Muscle layer of colon (tissue), 2 donors: ENCODE measurements at regions not wholly inside any gene's neighbourhood (a gene's known extent, or its start where the extent isn't known, plus 50 kb on each side); places are given as distances from the start of the nearest gene placed in this dataset.

Source experiments
- H3K27ac ChIP-seq: one replicate; pipeline ENCODE4 v1.7.0; 2013; ENCODE audit warnings: low read depth, mild to moderate bottlenecking, low read length, moderate library complexity
- H3K27me3 ChIP-seq, 2 donors: one replicate each; pipeline ENCODE4 v1.7.0; 2013; ENCODE audit warnings: low read length in 2 of 2, mild to moderate bottlenecking in 2 of 2; ENCODE audit not compliant: insufficient read depth in 2 of 2, control insufficient read depth in 1 of 2
- H3K36me3 ChIP-seq: one replicate; pipeline ENCODE4 v1.7.0; 2013; ENCODE audit warnings: mild to moderate bottlenecking, low read length; ENCODE audit not compliant: insufficient read depth
- H3K4me1 ChIP-seq: one replicate; pipeline ENCODE4 v1.7.0; 2013; ENCODE audit warnings: mild to moderate bottlenecking, low read length; ENCODE audit not compliant: insufficient read depth
- H3K4me3 ChIP-seq, 2 donors: one replicate each; pipeline ENCODE4 v1.7.0; 2013; ENCODE audit warnings: low read length in 2 of 2, low read depth in 1 of 2, mild to moderate bottlenecking in 1 of 2, moderate library complexity in 1 of 2
- H3K9ac ChIP-seq: one replicate; pipeline ENCODE4 v1.7.0; 2013; ENCODE audit warnings: low read length
- H3K9me3 ChIP-seq: one replicate; pipeline ENCODE4 v1.7.0; 2013; ENCODE audit warnings: mild to moderate bottlenecking, low read length
- donor health status: abdominal sarcoma.
- donor health status: Adenocarcinoma of cecum.

DNA sequence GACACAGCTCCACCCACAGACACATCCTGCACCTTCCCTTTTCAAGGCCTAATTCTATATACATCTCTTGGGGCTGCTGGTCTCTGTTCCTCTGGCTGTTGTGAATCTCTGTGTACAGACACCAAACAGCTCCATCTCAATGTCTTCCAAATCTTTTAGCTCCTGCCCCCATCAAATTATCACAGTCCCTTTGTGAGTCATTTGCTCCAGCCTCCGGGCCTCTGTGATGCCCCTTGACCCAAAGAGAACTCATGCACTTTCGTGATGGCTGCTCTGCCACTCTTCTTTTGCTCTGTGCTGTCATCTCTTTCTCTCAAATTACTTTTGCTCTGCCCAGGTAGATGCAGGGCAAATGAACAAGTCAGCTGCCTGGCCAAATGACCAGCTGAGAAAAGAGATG is 369.0 kb upstream of the CDIN1 start:
- Histone ChIP-seq H3K4me3 (no peak overlapping the region), H3K36me3 (no peaks in the 10 kb centered on the region), H3K4me1 (no peaks in the 10 kb centered on the region), H3K9ac (no peak overlapping the region), H3K27ac (no peak overlapping the region), H3K27me3 (no peaks in the 10 kb centered on the region), H3K9me3 (no peaks in the 10 kb centered on the region)

GRCh38 chr15:36218322-36218721 is 361.1 kb upstream of the CDIN1 start:
- Histone ChIP-seq H3K9ac (no peak overlapping the region), H3K36me3 (no peaks in the 10 kb centered on the region), H3K27me3 (no peaks in the 10 kb centered on the region), H3K9me3 (no peaks in the 10 kb centered on the region), H3K4me1 (no peaks in the 10 kb centered on the region), H3K4me3 (no peak overlapping the region), H3K27ac (no peak overlapping the region)

DNA sequence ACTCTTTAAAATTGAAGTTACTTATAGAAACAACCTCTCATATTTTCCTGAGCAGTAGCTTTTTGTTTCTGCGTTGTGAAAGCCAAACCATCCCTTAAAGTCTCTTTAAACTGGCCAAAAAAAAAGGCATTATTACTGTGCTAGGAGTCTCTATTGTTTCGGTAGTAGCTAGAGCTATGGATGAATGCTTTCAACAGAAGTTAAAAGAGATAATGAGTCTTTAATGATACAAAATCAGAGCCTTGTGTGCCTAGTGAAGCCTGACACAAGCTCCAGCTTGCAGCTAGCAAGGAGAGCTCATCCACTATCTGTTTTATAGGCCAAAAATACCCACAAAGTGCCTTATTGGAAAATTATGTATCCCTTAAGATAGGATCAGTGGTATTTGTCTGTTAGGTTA is 360.4 kb upstream of the CDIN1 start:
- no peaks in the 10 kb centered on the region for H3K27me3 ChIP-seq
- H3K4me1 ChIP-seq: no peaks in the 10 kb centered on the region
- no peaks in the 10 kb centered on the region for H3K9me3 ChIP-seq
- no peak overlapping the region for H3K9ac ChIP-seq
- H3K4me3 ChIP-seq: no peak overlapping the region
- H3K36me3 ChIP-seq: no peaks in the 10 kb centered on the region
- H3K27ac ChIP-seq: no peak overlapping the region

DNA sequence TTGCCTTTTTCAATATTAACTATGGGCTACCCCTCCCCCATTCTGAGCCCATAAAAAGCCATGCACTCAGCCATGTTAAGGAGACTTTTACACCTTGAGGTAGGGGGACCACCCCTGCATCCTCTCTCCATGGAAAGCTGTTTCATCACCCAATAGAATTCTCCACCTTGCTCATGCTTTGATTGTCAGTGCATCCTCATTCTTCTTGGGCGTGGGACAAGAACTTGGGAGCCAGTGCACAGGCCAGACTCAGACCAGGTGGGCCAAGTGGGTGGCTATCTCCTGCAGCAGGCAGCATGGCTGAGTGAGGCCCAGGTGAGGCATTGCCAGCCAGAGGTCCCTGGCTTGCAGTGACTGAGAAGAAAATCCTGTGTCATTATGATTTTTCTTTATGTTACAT is 357.4 kb upstream of the CDIN1 start:
- H3K9me3 ChIP-seq: no peaks in the 10 kb centered on the region
- no peaks in the 10 kb centered on the region for H3K27me3 ChIP-seq
- H3K4me3 ChIP-seq: no peak overlapping the region
- H3K27ac ChIP-seq: no peak overlapping the region
- H3K4me1 ChIP-seq: no peaks in the 10 kb centered on the region
- no peak overlapping the region for H3K9ac ChIP-seq
- H3K36me3 ChIP-seq: no peaks in the 10 kb centered on the region

- Histone ChIP-seq H3K27ac (no peak overlapping the region), H3K9me3 (no peaks in the 10 kb centered on the region), H3K9ac (no peak overlapping the region), H3K4me3 (no peak overlapping the region), H3K27me3 (no peaks in the 10 kb centered on the region), H3K4me1 (no peaks in the 10 kb centered on the region), H3K36me3 (no peaks in the 10 kb centered on the region)
Observed at GRCh38 chr15:36230776-36231175, 348.6 kb upstream of the CDIN1 start.

- no peaks in the 10 kb centered on the region for H3K9me3 ChIP-seq
- no peaks in the 10 kb centered on the region for H3K27me3 ChIP-seq
- H3K27ac ChIP-seq: no peak overlapping the region
- H3K36me3 ChIP-seq: no peaks in the 10 kb centered on the region
- no peak overlapping the region for H3K4me3 ChIP-seq
- H3K4me1 ChIP-seq: no peaks in the 10 kb centered on the region
- no peak overlapping the region for H3K9ac ChIP-seq
Observed at GRCh38 chr15:36232491-36232890, 346.9 kb upstream of the CDIN1 start.

GRCh38 chr15:36234743-36235142 is 344.7 kb upstream of the CDIN1 start:
- Histone ChIP-seq H3K4me3 (no peak overlapping the region), H3K27me3 (no peaks in the 10 kb centered on the region), H3K4me1 (no peaks in the 10 kb centered on the region), H3K9me3 (no peaks in the 10 kb centered on the region), H3K27ac (no peak overlapping the region), H3K36me3 (no peaks in the 10 kb centered on the region), H3K9ac (no peak overlapping the region)

GRCh38 chr15:36235173-36235572 is 344.3 kb upstream of the CDIN1 start:
- H3K9me3 ChIP-seq: no peaks in the 10 kb centered on the region
- no peaks in the 10 kb centered on the region for H3K36me3 ChIP-seq
- H3K4me1 ChIP-seq: no peaks in the 10 kb centered on the region
- H3K4me3 ChIP-seq: no peak overlapping the region
- no peak overlapping the region for H3K9ac ChIP-seq
- H3K27me3 ChIP-seq: no peaks in the 10 kb centered on the region
- no peak overlapping the region for H3K27ac ChIP-seq

DNA sequence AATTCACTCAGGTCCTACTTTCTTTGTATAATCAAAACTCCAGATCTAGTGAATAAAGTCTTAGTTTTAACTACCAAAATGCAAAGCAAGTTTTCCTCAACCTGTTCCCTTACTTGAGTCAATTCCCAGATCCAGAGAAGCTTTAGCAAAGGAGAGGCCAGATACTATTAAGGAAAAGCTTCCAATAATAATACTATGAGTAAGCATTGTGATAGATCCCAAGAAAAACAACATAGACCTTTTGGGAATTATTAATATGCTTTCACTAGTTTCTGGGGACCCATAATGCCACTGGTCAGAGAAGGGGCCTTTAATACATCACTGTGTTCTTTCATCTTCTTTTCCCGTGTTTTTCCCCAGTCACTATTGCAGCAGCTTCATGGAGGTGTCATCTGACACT is 339.9 kb upstream of the CDIN1 start:
- no peaks in the 10 kb centered on the region for H3K9me3 ChIP-seq
- H3K27me3 ChIP-seq: no peaks in the 10 kb centered on the region
- H3K4me1 ChIP-seq: no peaks in the 10 kb centered on the region
- no peaks in the 10 kb centered on the region for H3K36me3 ChIP-seq
- H3K4me3 ChIP-seq: no peak overlapping the region
- H3K27ac ChIP-seq: no peak overlapping the region
- H3K9ac ChIP-seq: no peak overlapping the region

DNA sequence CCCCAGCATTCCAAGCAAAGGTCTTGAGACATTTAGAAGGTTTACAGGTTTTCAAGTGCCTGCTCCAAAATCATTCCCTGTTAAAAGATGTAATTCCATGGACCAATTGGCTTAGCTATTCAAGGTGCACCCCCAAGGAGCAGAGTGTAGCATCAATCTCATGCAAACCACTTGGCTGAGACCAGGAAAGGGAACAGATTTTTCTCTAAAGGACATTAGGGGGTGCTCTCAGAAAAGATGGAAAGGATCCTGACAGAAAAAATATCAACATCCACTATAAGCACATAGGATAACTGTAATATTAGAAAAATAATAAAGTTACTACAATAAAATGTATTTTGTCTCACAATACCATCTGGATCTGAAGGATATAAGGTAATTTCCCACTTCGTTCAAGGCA is 328.0 kb upstream of the CDIN1 start:
- Histone ChIP-seq H3K4me3 (no peak overlapping the region), H3K9ac (no peak overlapping the region), H3K27ac (no peak overlapping the region), H3K4me1 (no peaks in the 10 kb centered on the region), H3K27me3 (no peaks in the 10 kb centered on the region), H3K36me3 (no peaks in the 10 kb centered on the region), H3K9me3 (no peaks in the 10 kb centered on the region)

- Histone ChIP-seq H3K9me3 (no peaks in the 10 kb centered on the region), H3K36me3 (no peaks in the 10 kb centered on the region), H3K27me3 (no peaks in the 10 kb centered on the region), H3K4me3 (no peak overlapping the region), H3K27ac (no peak overlapping the region), H3K4me1 (no peaks in the 10 kb centered on the region), H3K9ac (no peak overlapping the region)
Observed at GRCh38 chr15:36252146-36252711, 327.2 kb upstream of the CDIN1 start.

- Histone ChIP-seq H3K27ac (no peak overlapping the region), H3K4me3 (no peak overlapping the region), H3K9me3 (no peaks in the 10 kb centered on the region), H3K27me3 (no peaks in the 10 kb centered on the region), H3K4me1 (no peaks in the 10 kb centered on the region), H3K9ac (no peak overlapping the region), H3K36me3 (no peaks in the 10 kb centered on the region)
Observed at GRCh38 chr15:36254426-36254825, 325.0 kb upstream of the CDIN1 start.
